Pancreas (tissue), 10 donors: ENCODE measurements at regions not wholly inside any gene's neighbourhood (a gene's known extent, or its start where the extent isn't known, plus 50 kb on each side); places are given as distances from the start of the nearest gene placed in this dataset.

Experiments
- ATAC-seq, 4 donors: fragments of 200-7000 bp; cut with Tn5 transposase; one replicate each; pipeline versions ENCODE4 v1.8.0 to v1.9.1; 2020; ENCODE audit warnings: mild to moderate bottlenecking in 4 of 4, moderate library complexity in 4 of 4
- DNase-seq, 6 donors: peaks; one replicate each; pipeline ENCODE4 v3.0.0-alpha.2; 2020
- FAIRE-seq: peaks from 2 replicates; lab custom pipeline; 2012; peaks lifted over from hg19 to GRCh38; lab: Jason Lieb, UNC
- H3K27ac ChIP-seq, 4 donors: fragments of 200-600 bp; sonication (generic); 1 replicate in 3 of 4; 2 replicates in 1 of 4; pipeline versions ENCODE4 v1.5.0 to v1.8.0; 2020
- H3K27me3 ChIP-seq, 4 donors: fragments of 200-600 bp; one replicate each; pipeline ENCODE4 v1.8.0; 2021
- H3K36me3 ChIP-seq, 3 donors: fragments of 200-600 bp; sonication (generic) in 1 of 3; one replicate each; pipeline versions ENCODE4 v1.5.0 to v1.8.0; 2020 to 2021
- H3K4me1 ChIP-seq, 3 donors: fragments of 200-600 bp; one replicate each; pipeline ENCODE4 v1.8.0; 2021
- H3K4me3 ChIP-seq, 4 donors: fragments of 200-600 bp; sonication (generic) in 2 of 4; one replicate each; pipeline versions ENCODE4 v1.5.0 to v1.8.0; 2020 to 2021
- H3K9me3 ChIP-seq, 4 donors: fragments of 200-600 bp; one replicate each; pipeline ENCODE4 v1.8.0; 2021
- WGBS, 2 donors: extraction: QIAGEN DNeasy Blood & Tissue Kit; methylation state at CpG; one replicate each; pipeline ENCODE4 v1.1.7; 2013; 5-methylcytosine and 5-hydroxymethylcytosine counted together
- intact Hi-C, 3 donors: fragments of 100-400 bp; cut with DNase I; formaldehyde crosslinking; loops; one replicate each; pipeline versions ENCODE4 v1.11.1 to v1.14.2; 2022
- TF ChIP-seq, protein P1 (sequence below), 4 donors: fragments of 200-600 bp; sonication (generic) in 3 of 4; IDR thresholded peaks; one replicate each; pipeline versions ENCODE4 v1.5.0 to v1.8.0; 2021; ENCODE audit warnings: antibody characterized with exemption in 4 of 4
- donor health status: healthy with polysubstance abuse.
- donor health status: DM: no; HTN: no; CAD: no; lungs with moderate emphysema.
- donor health status: DM: no; HTN: no; CAD: no.
- donor health status: control.
- donor health status: control.
- donor health status: Bipolar disorder and iron deficiency.
- donor health status: DM: yes; HTN: yes; CAD: no.
- donor health status: DM: no; HTN: no; CAD: no.
- donor health status: DM: no; HTN: no; CAD: no.
- donor health status: DM: yes; HTN: yes; CAD: no.

DNA sequence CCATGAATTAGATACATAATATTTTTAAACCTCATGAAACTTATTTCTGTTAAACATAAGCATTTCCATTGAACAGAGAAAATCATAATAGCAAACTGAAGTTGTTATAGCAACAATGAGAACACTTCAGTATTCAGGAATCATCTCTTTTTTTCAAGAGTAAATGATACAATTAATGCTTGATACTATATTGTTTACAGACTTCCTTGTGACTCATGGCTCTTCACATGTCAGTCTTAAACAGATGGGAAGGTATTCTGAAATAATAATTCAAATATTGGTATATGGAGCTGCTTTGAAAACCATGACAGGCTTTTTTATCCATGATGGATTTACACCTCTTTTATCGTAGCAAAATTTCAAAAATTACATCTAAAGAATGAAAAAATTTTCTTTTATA lies 226.5 kb upstream of the RBMS1 start:
- Histone ChIP-seq H3K4me3 (no peak overlapping the region), H3K27me3 (no peaks in the 10 kb centered on the region), H3K9me3 (no peaks in the 10 kb centered on the region), H3K27ac (no peak overlapping the region), H3K4me1 (no peaks in the 10 kb centered on the region), H3K36me3 (no peaks in the 10 kb centered on the region)
- TF ChIP-seq, protein P1, sequence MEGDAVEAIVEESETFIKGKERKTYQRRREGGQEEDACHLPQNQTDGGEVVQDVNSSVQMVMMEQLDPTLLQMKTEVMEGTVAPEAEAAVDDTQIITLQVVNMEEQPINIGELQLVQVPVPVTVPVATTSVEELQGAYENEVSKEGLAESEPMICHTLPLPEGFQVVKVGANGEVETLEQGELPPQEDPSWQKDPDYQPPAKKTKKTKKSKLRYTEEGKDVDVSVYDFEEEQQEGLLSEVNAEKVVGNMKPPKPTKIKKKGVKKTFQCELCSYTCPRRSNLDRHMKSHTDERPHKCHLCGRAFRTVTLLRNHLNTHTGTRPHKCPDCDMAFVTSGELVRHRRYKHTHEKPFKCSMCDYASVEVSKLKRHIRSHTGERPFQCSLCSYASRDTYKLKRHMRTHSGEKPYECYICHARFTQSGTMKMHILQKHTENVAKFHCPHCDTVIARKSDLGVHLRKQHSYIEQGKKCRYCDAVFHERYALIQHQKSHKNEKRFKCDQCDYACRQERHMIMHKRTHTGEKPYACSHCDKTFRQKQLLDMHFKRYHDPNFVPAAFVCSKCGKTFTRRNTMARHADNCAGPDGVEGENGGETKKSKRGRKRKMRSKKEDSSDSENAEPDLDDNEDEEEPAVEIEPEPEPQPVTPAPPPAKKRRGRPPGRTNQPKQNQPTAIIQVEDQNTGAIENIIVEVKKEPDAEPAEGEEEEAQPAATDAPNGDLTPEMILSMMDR (IDR thresholded peaks at IDR 0.05), result no peak
- intact Hi-C loops, result no loop called here
- DNase-seq (no peak), FAIRE-seq (no peak), ATAC-seq (no peak)
- 62 to 82% methylated on average over 1 of the region's 1 CpG for WGBS, 2 donors

DNA sequence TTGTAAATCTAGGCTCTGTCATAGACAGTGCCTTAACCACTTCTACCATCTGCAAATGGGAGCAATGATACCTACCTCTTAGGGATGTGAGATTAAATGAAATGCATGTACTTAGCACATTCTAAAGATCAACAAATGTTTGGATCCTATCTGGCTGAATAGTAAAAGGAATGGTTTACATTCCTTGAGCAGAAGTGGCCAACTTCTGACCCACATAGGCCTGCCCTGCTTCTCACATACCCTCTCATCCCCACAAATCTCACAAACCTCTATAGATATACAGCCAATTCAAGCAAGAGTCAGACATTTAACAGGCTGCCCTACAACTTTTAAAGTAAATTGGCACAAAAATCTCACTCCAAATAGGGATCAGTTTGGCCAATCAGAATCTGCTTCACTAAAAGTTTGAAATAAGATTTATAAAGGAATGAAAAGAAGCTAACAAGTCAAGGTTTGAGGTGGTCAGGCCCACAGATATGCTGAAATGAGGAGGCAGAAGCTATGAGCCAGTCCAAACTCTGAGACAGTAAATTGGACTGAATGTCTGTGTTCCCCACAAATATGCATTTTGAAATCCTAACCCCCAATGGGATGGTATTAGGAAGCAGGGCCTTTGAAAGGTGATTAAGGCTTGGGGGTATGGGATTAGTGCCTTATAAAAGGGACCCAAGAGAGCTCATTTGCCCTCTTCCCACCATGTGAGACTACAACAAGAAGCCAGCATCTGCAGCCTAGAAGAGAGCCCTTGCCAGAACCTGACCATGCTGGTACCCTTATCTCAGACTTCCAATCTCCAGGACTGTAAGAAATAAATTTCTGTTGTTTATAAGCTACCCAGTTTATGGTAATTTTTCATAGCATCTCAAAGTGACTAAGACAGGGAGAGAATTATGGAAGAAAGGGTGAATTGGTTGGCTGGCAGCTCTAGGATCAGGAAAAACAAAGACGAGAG lies 227.8 kb upstream of the RBMS1 start:
- Histone ChIP-seq H3K36me3 (no peaks in the 10 kb centered on the region), H3K27ac (no peak overlapping the region), H3K4me3 (no peak overlapping the region), H3K4me1 (no peaks in the 10 kb centered on the region), H3K27me3 (no peaks in the 10 kb centered on the region), H3K9me3 (no peaks in the 10 kb centered on the region)
- intact Hi-C loops, result no loop called here
- WGBS, 2 donors, result 85 to 86% methylated on average over 1 of the region's 1 CpG
- TF ChIP-seq, protein P1 (IDR thresholded peaks at IDR 0.05), result no peak
- FAIRE-seq (no peak), DNase-seq (no peak), ATAC-seq (no peak)

DNA sequence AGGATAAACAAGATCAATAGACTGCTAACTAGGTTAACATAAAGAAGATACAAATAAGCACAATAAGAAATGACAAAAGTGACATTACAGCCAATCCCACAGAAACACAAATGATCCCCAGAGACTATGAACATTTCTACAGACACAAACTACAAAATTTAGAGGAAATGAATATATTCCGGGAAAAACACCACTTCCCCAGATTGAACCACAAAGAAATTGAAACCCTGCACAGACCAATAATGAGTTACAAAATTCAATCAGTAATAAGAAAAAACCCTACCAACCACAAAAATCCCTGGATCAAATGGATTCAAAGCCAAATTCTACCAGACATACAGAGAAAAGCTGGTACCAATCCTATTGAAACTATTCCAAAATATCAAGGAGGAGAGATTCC lies 232.4 kb upstream of the RBMS1 start:
- Histone ChIP-seq H3K36me3 (no peaks in the 10 kb centered on the region), H3K9me3 (no peaks in the 10 kb centered on the region), H3K27me3 (no peaks in the 10 kb centered on the region), H3K27ac (no peak overlapping the region), H3K4me3 (no peak overlapping the region), H3K4me1 (no peaks in the 10 kb centered on the region)
- intact Hi-C loops, result no loop called here
- FAIRE-seq, result no peak
- 0 to 59% methylated on average over 1 of the region's 1 CpG for WGBS, 2 donors
- DNase-seq, result no peak
- no peak for ATAC-seq
- TF ChIP-seq, protein P1 (IDR thresholded peaks at IDR 0.05), result no peak

GRCh38 chr2:160730296-160730995 lies 236.8 kb upstream of the RBMS1 start:
- ATAC-seq, result no peak
- H3K4me3 ChIP-seq, result no peak overlapping the region
- TF ChIP-seq, protein P1 (IDR thresholded peaks at IDR 0.05), result no peak
- 90 to 94% methylated on average over 1 of the region's 1 CpG for WGBS, 2 donors
- FAIRE-seq, result no peak
- H3K9me3 ChIP-seq, result no peaks in the 10 kb centered on the region
- H3K36me3 ChIP-seq, result no peaks in the 10 kb centered on the region
- H3K27ac ChIP-seq, result no peak overlapping the region
- intact Hi-C loops, result no loop called here
- no peaks in the 10 kb centered on the region for H3K27me3 ChIP-seq
- no peaks in the 10 kb centered on the region for H3K4me1 ChIP-seq
- DNase-seq, result no peak
